ENCODE measurements at regions not wholly inside any gene's neighbourhood (a gene's known extent, or its start where the extent isn't known, plus 50 kb on each side); places are given as distances from the start of the nearest gene placed in this dataset.

DNA sequence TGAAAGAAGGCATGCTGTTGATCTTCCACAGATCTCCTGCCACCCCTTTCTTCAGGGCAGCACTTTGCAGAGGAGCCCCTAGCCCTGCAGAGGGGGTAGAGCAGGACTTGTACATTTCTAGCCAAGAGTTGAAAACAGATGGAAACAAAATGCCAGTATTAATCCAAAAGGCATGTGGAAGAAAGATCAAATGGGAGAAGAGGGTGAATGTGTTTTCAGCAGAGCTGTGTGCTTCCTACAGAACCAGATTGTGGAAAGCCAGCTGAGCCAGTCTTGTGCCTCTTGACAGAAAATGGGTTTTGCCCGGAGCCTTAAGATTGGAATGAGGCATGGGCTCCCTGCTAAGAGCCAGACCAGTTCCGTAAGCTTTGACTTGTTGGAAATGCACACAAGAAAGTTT is 105.2 kb upstream of the TSPAN2 start:
- TF ChIP-seq, protein P1, sequence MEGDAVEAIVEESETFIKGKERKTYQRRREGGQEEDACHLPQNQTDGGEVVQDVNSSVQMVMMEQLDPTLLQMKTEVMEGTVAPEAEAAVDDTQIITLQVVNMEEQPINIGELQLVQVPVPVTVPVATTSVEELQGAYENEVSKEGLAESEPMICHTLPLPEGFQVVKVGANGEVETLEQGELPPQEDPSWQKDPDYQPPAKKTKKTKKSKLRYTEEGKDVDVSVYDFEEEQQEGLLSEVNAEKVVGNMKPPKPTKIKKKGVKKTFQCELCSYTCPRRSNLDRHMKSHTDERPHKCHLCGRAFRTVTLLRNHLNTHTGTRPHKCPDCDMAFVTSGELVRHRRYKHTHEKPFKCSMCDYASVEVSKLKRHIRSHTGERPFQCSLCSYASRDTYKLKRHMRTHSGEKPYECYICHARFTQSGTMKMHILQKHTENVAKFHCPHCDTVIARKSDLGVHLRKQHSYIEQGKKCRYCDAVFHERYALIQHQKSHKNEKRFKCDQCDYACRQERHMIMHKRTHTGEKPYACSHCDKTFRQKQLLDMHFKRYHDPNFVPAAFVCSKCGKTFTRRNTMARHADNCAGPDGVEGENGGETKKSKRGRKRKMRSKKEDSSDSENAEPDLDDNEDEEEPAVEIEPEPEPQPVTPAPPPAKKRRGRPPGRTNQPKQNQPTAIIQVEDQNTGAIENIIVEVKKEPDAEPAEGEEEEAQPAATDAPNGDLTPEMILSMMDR (IDR thresholded peaks at IDR 0.05) = no peak
- TF ChIP-seq POLR2A (IDR thresholded peaks at IDR 0.05) = no peak

Measured in lower leg skin (tissue), 3 donors.